OCI-LY3 (cell line): ENCODE measurements at regions not wholly inside any gene's neighbourhood (a gene's known extent, or its start where the extent isn't known, plus 50 kb on each side); places are given as distances from the start of the nearest gene placed in this dataset.

Source experiments
- CTCF ChIP-seq: fragments of 200-600, 300-600 bp; sonication (generic); IDR thresholded peaks from 2 replicates; pipeline ENCODE4 v1.5.1; 2014; ENCODE audit warnings: antibody characterized with exemption, low read length, low read depth
- EZH2phosphoT487 ChIP-seq: fragments of 200-600 bp; shearing (Covaris generic); IDR thresholded peaks from 2 replicates; pipeline ENCODE4 v1.6.1; 2018; ENCODE audit warnings: antibody characterized with exemption, mixed run types, low read depth

GRCh38 chr9:22682961-22683699 is 236.5 kb downstream of the DMRTA1 start:
- TF ChIP-seq CTCF (no peak), EZH2phosphoT487 (no peak)
